Pancreas (tissue), 10 donors: ENCODE measurements at regions not wholly inside any gene's neighbourhood (a gene's known extent, or its start where the extent isn't known, plus 50 kb on each side); places are given as distances from the start of the nearest gene placed in this dataset.

Experiments used
- ATAC-seq, 4 donors: fragments of 200-7000 bp; cut with Tn5 transposase; one replicate each; pipeline versions ENCODE4 v1.8.0 to v1.9.1; 2020; ENCODE audit warnings: mild to moderate bottlenecking in 4 of 4, moderate library complexity in 4 of 4
- DNase-seq, 6 donors: peaks; one replicate each; pipeline ENCODE4 v3.0.0-alpha.2; 2020
- FAIRE-seq: peaks from 2 replicates; lab custom pipeline; 2012; peaks lifted over from hg19 to GRCh38; lab: Jason Lieb, UNC
- H3K27ac ChIP-seq, 4 donors: fragments of 200-600 bp; sonication (generic); 1 replicate in 3 of 4; 2 replicates in 1 of 4; pipeline versions ENCODE4 v1.5.0 to v1.8.0; 2020
- H3K27me3 ChIP-seq, 4 donors: fragments of 200-600 bp; one replicate each; pipeline ENCODE4 v1.8.0; 2021
- H3K36me3 ChIP-seq, 3 donors: fragments of 200-600 bp; sonication (generic) in 1 of 3; one replicate each; pipeline versions ENCODE4 v1.5.0 to v1.8.0; 2020 to 2021
- H3K4me1 ChIP-seq, 3 donors: fragments of 200-600 bp; one replicate each; pipeline ENCODE4 v1.8.0; 2021
- H3K4me3 ChIP-seq, 4 donors: fragments of 200-600 bp; sonication (generic) in 2 of 4; one replicate each; pipeline versions ENCODE4 v1.5.0 to v1.8.0; 2020 to 2021
- H3K9me3 ChIP-seq, 4 donors: fragments of 200-600 bp; one replicate each; pipeline ENCODE4 v1.8.0; 2021
- WGBS, 2 donors: extraction: QIAGEN DNeasy Blood & Tissue Kit; methylation state at CpG; one replicate each; pipeline ENCODE4 v1.1.7; 2013; 5-methylcytosine and 5-hydroxymethylcytosine counted together
- intact Hi-C, 3 donors: fragments of 100-400 bp; cut with DNase I; formaldehyde crosslinking; loops; one replicate each; pipeline versions ENCODE4 v1.11.1 to v1.14.2; 2022
- TF ChIP-seq, protein P1 (sequence below), 4 donors: fragments of 200-600 bp; sonication (generic) in 3 of 4; IDR thresholded peaks; one replicate each; pipeline versions ENCODE4 v1.5.0 to v1.8.0; 2021; ENCODE audit warnings: antibody characterized with exemption in 4 of 4
- donor health status: healthy with polysubstance abuse.
- donor health status: DM: no; HTN: no; CAD: no; lungs with moderate emphysema.
- donor health status: DM: no; HTN: no; CAD: no.
- donor health status: control.
- donor health status: control.
- donor health status: Bipolar disorder and iron deficiency.
- donor health status: DM: yes; HTN: yes; CAD: no.
- donor health status: DM: no; HTN: no; CAD: no.
- donor health status: DM: no; HTN: no; CAD: no.
- donor health status: DM: yes; HTN: yes; CAD: no.

DNA sequence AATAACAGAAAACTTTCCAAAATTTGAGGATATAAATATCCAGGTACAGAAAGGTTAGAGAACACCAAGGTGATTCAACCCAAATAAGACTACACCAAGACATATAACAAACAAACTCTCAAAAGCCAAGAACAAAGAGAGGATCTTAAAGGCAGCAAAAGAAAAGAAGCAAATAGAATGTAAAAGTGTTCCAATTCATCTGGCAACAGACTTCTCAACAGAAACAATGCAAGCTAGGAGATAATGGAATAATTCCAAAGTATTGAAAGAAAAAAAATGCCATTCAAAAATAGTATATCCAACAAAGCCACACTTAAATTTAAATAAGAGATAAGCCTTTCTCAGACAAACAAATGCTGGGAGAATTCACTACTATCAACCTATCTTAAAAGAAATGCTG is 153.0 kb upstream of the FAT3 start:
- TF ChIP-seq, protein P1, sequence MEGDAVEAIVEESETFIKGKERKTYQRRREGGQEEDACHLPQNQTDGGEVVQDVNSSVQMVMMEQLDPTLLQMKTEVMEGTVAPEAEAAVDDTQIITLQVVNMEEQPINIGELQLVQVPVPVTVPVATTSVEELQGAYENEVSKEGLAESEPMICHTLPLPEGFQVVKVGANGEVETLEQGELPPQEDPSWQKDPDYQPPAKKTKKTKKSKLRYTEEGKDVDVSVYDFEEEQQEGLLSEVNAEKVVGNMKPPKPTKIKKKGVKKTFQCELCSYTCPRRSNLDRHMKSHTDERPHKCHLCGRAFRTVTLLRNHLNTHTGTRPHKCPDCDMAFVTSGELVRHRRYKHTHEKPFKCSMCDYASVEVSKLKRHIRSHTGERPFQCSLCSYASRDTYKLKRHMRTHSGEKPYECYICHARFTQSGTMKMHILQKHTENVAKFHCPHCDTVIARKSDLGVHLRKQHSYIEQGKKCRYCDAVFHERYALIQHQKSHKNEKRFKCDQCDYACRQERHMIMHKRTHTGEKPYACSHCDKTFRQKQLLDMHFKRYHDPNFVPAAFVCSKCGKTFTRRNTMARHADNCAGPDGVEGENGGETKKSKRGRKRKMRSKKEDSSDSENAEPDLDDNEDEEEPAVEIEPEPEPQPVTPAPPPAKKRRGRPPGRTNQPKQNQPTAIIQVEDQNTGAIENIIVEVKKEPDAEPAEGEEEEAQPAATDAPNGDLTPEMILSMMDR (IDR thresholded peaks at IDR 0.05): no peak
- no peak overlapping the region for H3K4me3 ChIP-seq
- no peak for DNase-seq
- H3K9me3 ChIP-seq: no peaks in the 10 kb centered on the region
- no peaks in the 10 kb centered on the region for H3K4me1 ChIP-seq
- intact Hi-C loops: no loop called here
- no peak overlapping the region for H3K27ac ChIP-seq
- FAIRE-seq: no peak
- no peaks in the 10 kb centered on the region for H3K27me3 ChIP-seq
- no peaks in the 10 kb centered on the region for H3K36me3 ChIP-seq
- ATAC-seq: no peak

DNA sequence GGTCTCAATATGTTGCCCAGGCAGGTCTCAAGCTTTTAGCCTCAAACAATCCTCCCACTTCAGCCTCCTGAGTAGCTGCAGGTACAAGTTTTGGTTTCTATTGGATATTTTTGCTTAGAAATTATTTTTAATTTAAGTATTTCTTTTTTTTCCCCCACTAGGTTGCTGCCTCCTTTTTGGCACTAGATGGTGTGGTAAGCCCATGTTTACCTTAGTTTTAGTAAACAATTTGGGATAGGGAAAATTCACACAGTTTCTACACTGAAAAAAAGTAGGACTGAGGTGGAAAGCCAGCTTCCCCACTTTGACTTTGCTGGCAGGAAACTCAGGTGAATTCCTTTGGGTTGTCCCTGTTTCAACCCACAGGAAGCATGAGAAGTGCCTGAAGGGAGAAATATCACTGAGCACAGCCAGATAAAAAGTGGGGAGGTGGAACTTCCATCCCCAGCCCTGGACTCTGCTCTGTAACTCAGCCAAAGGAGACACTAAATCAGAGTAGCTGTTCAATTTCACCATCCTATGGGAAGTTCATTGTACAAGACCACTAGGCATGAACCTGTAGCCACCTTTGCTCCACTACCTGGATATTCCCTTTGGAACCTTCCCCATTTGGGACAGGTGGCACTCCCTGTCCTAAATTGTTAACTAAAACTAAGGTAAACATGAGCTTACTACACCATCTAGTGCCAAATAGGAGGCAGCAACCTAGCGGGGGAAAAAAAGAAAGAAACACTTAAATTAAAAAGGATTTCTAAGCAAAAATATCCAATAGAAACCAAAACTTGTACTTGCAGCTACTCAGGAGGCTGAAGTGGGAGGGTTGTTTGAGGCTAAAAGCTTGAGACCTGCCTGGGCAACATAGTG is 154.4 kb upstream of the FAT3 start:
- DNase-seq: no peak
- no peaks in the 10 kb centered on the region for H3K4me1 ChIP-seq
- H3K9me3 ChIP-seq: no peaks in the 10 kb centered on the region
- 63 to 71% methylated on average over 1 of the region's 1 CpG for WGBS, 2 donors
- no peaks in the 10 kb centered on the region for H3K27me3 ChIP-seq
- H3K4me3 ChIP-seq: no peak overlapping the region
- TF ChIP-seq, protein P1 (IDR thresholded peaks at IDR 0.05): no peak
- intact Hi-C loops: no loop called here
- no peaks in the 10 kb centered on the region for H3K36me3 ChIP-seq
- H3K27ac ChIP-seq: no peak overlapping the region
- no peak for FAIRE-seq
- no peak for ATAC-seq

DNA sequence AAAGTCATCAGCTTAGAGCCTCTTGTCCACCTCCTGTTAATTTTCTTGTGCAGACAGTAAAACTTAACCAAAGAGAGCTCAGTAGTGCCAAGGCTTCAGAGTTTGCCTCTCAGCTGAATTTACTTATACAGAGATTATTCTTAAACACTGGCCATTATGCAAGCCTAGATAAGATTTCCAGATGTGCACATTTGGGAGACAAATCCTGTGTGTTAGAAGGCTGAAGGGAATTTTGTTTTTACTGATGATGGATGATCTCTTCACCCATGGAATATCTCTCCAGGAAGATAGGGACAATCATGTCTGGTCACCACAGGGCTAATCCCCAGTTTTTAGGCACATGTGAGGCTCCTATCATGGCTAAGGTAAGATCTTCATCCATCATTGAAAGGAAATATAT is 157.6 kb upstream of the FAT3 start:
- TF ChIP-seq, protein P1 (IDR thresholded peaks at IDR 0.05): no peak
- no peak overlapping the region for H3K27ac ChIP-seq
- ATAC-seq: no peak
- intact Hi-C loops: no loop called here
- H3K9me3 ChIP-seq: no peaks in the 10 kb centered on the region
- H3K27me3 ChIP-seq: no peaks in the 10 kb centered on the region
- H3K36me3 ChIP-seq: no peaks in the 10 kb centered on the region
- H3K4me1 ChIP-seq: no peaks in the 10 kb centered on the region
- H3K4me3 ChIP-seq: no peak overlapping the region
- no peak for FAIRE-seq
- no peak for DNase-seq

DNA sequence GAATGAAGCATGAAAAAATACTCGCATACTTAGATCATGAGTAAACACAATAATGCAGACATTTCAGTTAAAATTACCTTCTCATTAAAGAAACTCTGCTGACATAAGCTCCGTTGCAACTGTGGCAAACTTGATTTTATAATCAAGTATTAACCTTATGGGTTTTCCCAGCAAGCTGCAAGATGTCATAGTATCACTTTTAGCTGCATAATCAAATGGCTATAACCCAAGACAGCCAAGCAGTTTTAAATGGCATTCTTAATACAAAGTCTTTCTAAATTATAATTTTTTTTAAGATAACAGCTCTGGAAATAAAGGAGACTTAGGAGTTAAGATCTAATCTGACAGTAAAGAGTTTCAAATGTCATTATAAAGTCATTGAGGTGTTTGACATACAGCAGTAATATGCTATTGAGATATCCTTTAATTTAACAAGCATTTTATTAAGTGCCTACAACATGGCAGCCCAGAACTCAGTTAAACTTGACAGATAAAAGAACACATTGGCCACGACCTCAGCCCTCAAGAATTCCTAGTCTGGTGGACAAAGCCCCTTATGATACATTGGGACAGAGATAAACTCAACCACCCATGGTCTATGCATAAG is 163.1 kb upstream of the FAT3 start:
- FAIRE-seq: no peak
- ATAC-seq: no peak
- H3K9me3 ChIP-seq: no peaks in the 10 kb centered on the region
- H3K4me1 ChIP-seq: no peaks in the 10 kb centered on the region
- 53 to 62% methylated on average over 3 of the region's 3 CpGs for WGBS, 2 donors
- no peaks in the 10 kb centered on the region for H3K27me3 ChIP-seq
- TF ChIP-seq, protein P1 (IDR thresholded peaks at IDR 0.05): no peak
- no peaks in the 10 kb centered on the region for H3K36me3 ChIP-seq
- no peak overlapping the region for H3K27ac ChIP-seq
- intact Hi-C loops: no loop called here
- H3K4me3 ChIP-seq: no peak overlapping the region
- no peak for DNase-seq

DNA sequence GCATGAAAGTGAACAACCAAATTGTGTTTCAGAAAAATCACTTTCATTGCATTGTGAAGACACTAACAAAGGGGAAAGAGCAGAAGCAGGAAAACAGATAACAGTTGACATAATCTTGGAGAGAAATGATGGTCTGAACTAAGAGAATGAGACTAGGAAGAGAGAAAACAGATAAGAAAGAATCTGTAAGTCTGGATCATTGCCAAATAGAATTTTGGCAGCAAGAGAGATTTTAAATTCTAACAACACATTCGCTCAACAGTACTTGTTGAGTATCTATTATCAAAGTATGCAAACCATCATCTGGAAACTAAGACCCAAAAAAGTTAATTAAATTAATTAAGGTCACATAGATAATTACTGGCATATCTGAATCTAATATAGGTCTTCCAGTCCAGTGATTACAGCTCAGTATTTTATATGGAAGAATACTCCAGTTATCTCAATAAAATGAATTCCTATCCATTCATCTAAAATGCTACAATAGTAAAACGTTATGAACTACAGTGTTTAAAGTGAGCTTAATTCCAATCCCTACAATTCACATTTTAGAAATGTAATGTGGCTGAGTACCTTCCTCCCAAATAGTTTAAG is 166.7 kb upstream of the FAT3 start:
- H3K4me3 ChIP-seq: no peak overlapping the region
- H3K27me3 ChIP-seq: no peaks in the 10 kb centered on the region
- no peaks in the 10 kb centered on the region for H3K4me1 ChIP-seq
- no peaks in the 10 kb centered on the region for H3K9me3 ChIP-seq
- intact Hi-C loops: no loop called here
- DNase-seq (no peak), FAIRE-seq (no peak), ATAC-seq (no peak)
- no peak overlapping the region for H3K27ac ChIP-seq
- TF ChIP-seq, protein P1 (IDR thresholded peaks at IDR 0.05): no peak
- 30 to 43% methylated on average over 2 of the region's 2 CpGs for WGBS, 2 donors
- H3K36me3 ChIP-seq: no peaks in the 10 kb centered on the region
